ENCODE measurements at regions not wholly inside any gene's neighbourhood (a gene's known extent, or its start where the extent isn't known, plus 50 kb on each side); places are given as distances from the start of the nearest gene placed in this dataset.

- Histone ChIP-seq H3K27ac (ENCODE audit: low read length) (no peak overlapping the region), H3K4me1 (ENCODE audit: insufficient read depth, low read length) (peaks cover 24% of the 10 kb centered on the region), H3K79me2 (ENCODE audit: insufficient read depth, low read length) (no peaks in the 10 kb centered on the region), H3K4me3 (ENCODE audit: low read depth in 1 of 2, low read length in 2 of 2) (no peak overlapping the region), H3K9ac (ENCODE audit: low read depth, low read length) (no peak overlapping the region), H2AFZ (ENCODE audit: low read depth, low read length) (no peak overlapping the region), H4K20me1 (ENCODE audit: insufficient read depth, low read length) (no peaks in the 10 kb centered on the region), H3K4me2 (ENCODE audit: insufficient read depth, low read length) (no peak overlapping the region), H3K36me3 (ENCODE audit: insufficient read depth, low read length) (no peaks in the 10 kb centered on the region), H3K27me3 (ENCODE audit: insufficient read depth, low read length, poor library complexity) (no peaks in the 10 kb centered on the region), H3K9me3 (ENCODE audit: insufficient read depth, low read length, severe bottlenecking) (peaks cover 4% of the 10 kb centered on the region)
- no peak for TF ChIP-seq CTCF (IDR thresholded peaks at IDR 0.05; ENCODE audit: borderline replicate concordance, extremely low read depth, low read length, poor library complexity, severe bottlenecking)
- no peak for TF ChIP-seq EZH2 (IDR thresholded peaks at IDR 0.05; ENCODE audit: borderline replicate concordance, low read depth, low read length, severe bottlenecking)
- ATAC-seq (ENCODE audit: insufficient read depth, low read depth) (no peak), DNase-seq (no peak)
Measured at GRCh38 chr14:65939184-65939583, 526.7 kb downstream of the FUT8 start.

- peak; percentile 49 for TF ChIP-seq CTCF (IDR thresholded peaks at IDR 0.05; ENCODE audit: borderline replicate concordance, extremely low read depth, low read length, poor library complexity, severe bottlenecking)
- no peak for TF ChIP-seq EZH2 (IDR thresholded peaks at IDR 0.05; ENCODE audit: borderline replicate concordance, low read depth, low read length, severe bottlenecking)
- H2AFZ ChIP-seq (ENCODE audit: low read depth, low read length), result no peak overlapping the region
Measured at GRCh38 chr14:65940056-65940735, 527.7 kb downstream of the FUT8 start.

GRCh38 chr14:65941091-65941490, 528.6 kb downstream of the FUT8 start:
- H3K36me3 ChIP-seq (ENCODE audit: insufficient read depth, low read length), result no peaks in the 10 kb centered on the region
- H3K4me2 ChIP-seq (ENCODE audit: insufficient read depth, low read length), result no peak overlapping the region
- H3K79me2 ChIP-seq (ENCODE audit: insufficient read depth, low read length), result no peaks in the 10 kb centered on the region
- no peak for DNase-seq
- H3K4me1 ChIP-seq (ENCODE audit: insufficient read depth, low read length), result peaks cover 24% of the 10 kb centered on the region
- H4K20me1 ChIP-seq (ENCODE audit: insufficient read depth, low read length), result no peaks in the 10 kb centered on the region
- TF ChIP-seq CTCF (IDR thresholded peaks at IDR 0.05; ENCODE audit: borderline replicate concordance, extremely low read depth, low read length, poor library complexity, severe bottlenecking) (no peak), EZH2 (IDR thresholded peaks at IDR 0.05; ENCODE audit: borderline replicate concordance, low read depth, low read length, severe bottlenecking) (no peak)
- H3K9ac ChIP-seq (ENCODE audit: low read depth, low read length), result no peak overlapping the region
- no peak for ATAC-seq (ENCODE audit: insufficient read depth, low read depth)
- H2AFZ ChIP-seq (ENCODE audit: low read depth, low read length), result no peak overlapping the region
- no peak overlapping the region for H3K27ac ChIP-seq (ENCODE audit: low read length)
- no peak overlapping the region for H3K4me3 ChIP-seq (ENCODE audit: low read depth in 1 of 2, low read length in 2 of 2)
- H3K9me3 ChIP-seq (ENCODE audit: insufficient read depth, low read length, severe bottlenecking), result no peaks in the 10 kb centered on the region
- no peaks in the 10 kb centered on the region for H3K27me3 ChIP-seq (ENCODE audit: insufficient read depth, low read length, poor library complexity)

More at GRCh38 chr14:65940056-65940735, 527.7 kb downstream of the FUT8 start:
- ATAC-seq (ENCODE audit: insufficient read depth, low read depth) (peak; percentile 38; the same call in 1 of the 3 replicates), DNase-seq (peak; percentile 41)
- H3K9ac ChIP-seq (ENCODE audit: low read depth, low read length), result no peak overlapping the region
- no peaks in the 10 kb centered on the region for H3K27me3 ChIP-seq (ENCODE audit: insufficient read depth, low read length, poor library complexity)
- no peak overlapping the region for H3K27ac ChIP-seq (ENCODE audit: low read length)
- no peaks in the 10 kb centered on the region for H3K79me2 ChIP-seq (ENCODE audit: insufficient read depth, low read length)
- H4K20me1 ChIP-seq (ENCODE audit: insufficient read depth, low read length), result no peaks in the 10 kb centered on the region
- H3K4me3 ChIP-seq (ENCODE audit: low read depth in 1 of 2, low read length in 2 of 2), result no peak overlapping the region
- H3K4me2 ChIP-seq (ENCODE audit: insufficient read depth, low read length), result no peak overlapping the region
- H3K9me3 ChIP-seq (ENCODE audit: insufficient read depth, low read length, severe bottlenecking), result peaks cover under 1% of the 10 kb centered on the region
- peaks cover 24% of the 10 kb centered on the region for H3K4me1 ChIP-seq (ENCODE audit: insufficient read depth, low read length)
- no peaks in the 10 kb centered on the region for H3K36me3 ChIP-seq (ENCODE audit: insufficient read depth, low read length)
